Naive B cell (primary cell): ENCODE measurements at regions not wholly inside any gene's neighbourhood (a gene's known extent, or its start where the extent isn't known, plus 50 kb on each side); places are given as distances from the start of the nearest gene placed in this dataset.
A peak's percentile ranks its signal among the peaks of the same experiment; 100 is the strongest.

Experiments
- ATAC-seq, 2 donors: fragments of 150-1000 bp; cut with Tn5 transposase; 2 replicates each; pipeline ENCODE4 v1.10.0; 2021; ENCODE audit warnings: low read depth in 2 of 2, mild to moderate bottlenecking in 2 of 2, moderate library complexity in 2 of 2
- DNase-seq: peaks from one replicate; pipeline ENCODE4 v3.0.0; 2022
- H3K27ac Mint-ChIP-seq, 6 donors: one replicate each; pipeline ENCODE4 v1.8.0; 2020 to 2022; ENCODE audit warnings: mild to moderate bottlenecking in 6 of 6, mixed read lengths in 6 of 6, moderate library complexity in 5 of 6, inconsistent platforms in 2 of 6
- H3K27me3 Mint-ChIP-seq, 3 donors: one replicate each; pipeline ENCODE4 v1.8.0; 2021 to 2022; ENCODE audit warnings: mixed read lengths in 3 of 3, mild to moderate bottlenecking in 1 of 3
- H3K36me3 Mint-ChIP-seq, 2 donors: one replicate each; pipeline ENCODE4 v1.8.0; 2020 to 2022; ENCODE audit warnings: mixed read lengths in 2 of 2, inconsistent platforms in 1 of 2, mild to moderate bottlenecking in 1 of 2
- H3K4me1 Mint-ChIP-seq, 3 donors: one replicate each; pipeline ENCODE4 v1.8.0; 2020 to 2022; ENCODE audit warnings: mixed read lengths in 3 of 3, inconsistent platforms in 1 of 3, mild to moderate bottlenecking in 1 of 3, moderate library complexity in 1 of 3
- H3K4me3 Mint-ChIP-seq, 8 donors: one replicate each; pipeline ENCODE4 v1.8.0; 2020 to 2022; ENCODE audit warnings: mild to moderate bottlenecking in 8 of 8, mixed read lengths in 8 of 8, moderate library complexity in 8 of 8, inconsistent platforms in 2 of 8
- H3K9me3 Mint-ChIP-seq, 7 donors: one replicate each; pipeline ENCODE4 v1.8.0; 2020 to 2022; ENCODE audit warnings: mixed read lengths in 7 of 7, mild to moderate bottlenecking in 5 of 7, inconsistent platforms in 2 of 7, moderate library complexity in 1 of 7

- Mint-ChIP-seq H3K36me3 (no peaks in the 10 kb centered on the region), H3K4me1 (peaks cover 0 to 7% (median 0%) of the 10 kb centered on the region in 3 donors), H3K27me3 (peaks cover 0 to 6% (median 0%) of the 10 kb centered on the region in 3 donors), H3K9me3 (no peaks in the 10 kb centered on the region), H3K27ac (no peak overlapping the region), H3K4me3 (no peak overlapping the region)
- DNase-seq: no peak
- no peak for ATAC-seq
Measured at GRCh38 chr5:59956130-59956783, 62.7 kb upstream of the PDE4D start.

DNA sequence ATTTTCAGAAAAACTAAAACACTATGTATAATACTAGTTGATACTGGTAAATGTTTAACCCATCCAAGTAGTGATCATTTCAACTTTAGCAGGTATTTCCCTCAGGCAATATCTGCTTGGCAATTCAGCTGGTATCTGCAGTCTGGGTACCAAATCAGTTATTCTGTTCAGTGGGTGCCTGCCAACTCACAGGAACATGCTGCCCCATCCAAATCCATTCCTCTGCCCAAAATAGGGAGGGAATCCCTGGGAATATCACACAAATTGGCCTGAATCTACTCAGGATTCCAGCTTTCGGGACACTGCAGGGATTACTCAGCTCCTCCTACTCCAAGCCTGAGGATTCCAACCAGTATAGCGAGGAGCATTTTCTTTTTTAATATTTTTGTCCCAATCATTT, 61.7 kb upstream of the PDE4D start:
- no peak for DNase-seq
- Mint-ChIP-seq H3K4me1 (peaks cover 0 to 7% (median 0%) of the 10 kb centered on the region in 3 donors), H3K9me3 (no peaks in the 10 kb centered on the region), H3K27ac (no peak overlapping the region), H3K4me3 (no peak overlapping the region), H3K27me3 (peaks cover 0 to 6% (median 0%) of the 10 kb centered on the region in 3 donors), H3K36me3 (no peaks in the 10 kb centered on the region)
- ATAC-seq: no peak

GRCh38 chr5:59943452-59944113, 50.1 kb upstream of the PDE4D start:
- no peaks in the 10 kb centered on the region for H3K4me1 Mint-ChIP-seq
- no peaks in the 10 kb centered on the region for H3K36me3 Mint-ChIP-seq
- no peak overlapping the region for H3K4me3 Mint-ChIP-seq
- H3K27ac Mint-ChIP-seq: peak overlapping the region in 1 of 6 donors; percentile 16
- H3K9me3 Mint-ChIP-seq: peaks cover 0 to 4% (median 0%) of the 10 kb centered on the region in 7 donors
- no peak for DNase-seq
- no peaks in the 10 kb centered on the region for H3K27me3 Mint-ChIP-seq
- ATAC-seq: no peak
